ENCODE measurements at regions not wholly inside any gene's neighbourhood (a gene's known extent, or its start where the extent isn't known, plus 50 kb on each side); places are given as distances from the start of the nearest gene placed in this dataset.

GRCh38 chr1:22256213-22256512 lies 113.3 kb upstream of the WNT4 start:
- in situ Hi-C loops (cut with HindIII; ENCODE audit: low pct_unique_long_range_greater_than_20kb, low sequenced_read_pairs) = no loop called here
- DNase-seq (ENCODE audit: low read depth) = no peak

GRCh38 chr1:22257290-22258275 lies 114.7 kb upstream of the WNT4 start:
- no peak for DNase-seq (ENCODE audit: low read depth)
- in situ Hi-C loops (cut with HindIII; ENCODE audit: low pct_unique_long_range_greater_than_20kb, low sequenced_read_pairs) = no loop called here

GRCh38 chr1:22258698-22259097 lies 115.8 kb upstream of the WNT4 start:
- DNase-seq (ENCODE audit: low read depth) = no peak
- in situ Hi-C loops (cut with HindIII; ENCODE audit: low pct_unique_long_range_greater_than_20kb, low sequenced_read_pairs) = no loop called here

- DNase-seq (ENCODE audit: low read depth) = no peak
- in situ Hi-C loops (cut with HindIII; ENCODE audit: low pct_unique_long_range_greater_than_20kb, low sequenced_read_pairs) = no loop called here
These were observed 116.8 kb upstream of the WNT4 start for GRCh38 chr1:22259551-22260282.

- in situ Hi-C loops (cut with HindIII; ENCODE audit: low pct_unique_long_range_greater_than_20kb, low sequenced_read_pairs) = no loop called here
- no peak for DNase-seq (ENCODE audit: low read depth)
These were observed 118.0 kb upstream of the WNT4 start for GRCh38 chr1:22260860-22261432.

GRCh38 chr1:22261580-22261979 lies 118.7 kb upstream of the WNT4 start:
- no peak for DNase-seq (ENCODE audit: low read depth)
- in situ Hi-C loops (cut with HindIII; ENCODE audit: low pct_unique_long_range_greater_than_20kb, low sequenced_read_pairs) = no loop called here

- no peak for DNase-seq (ENCODE audit: low read depth)
- in situ Hi-C loops (cut with HindIII; ENCODE audit: low pct_unique_long_range_greater_than_20kb, low sequenced_read_pairs) = no loop called here
These were observed 119.7 kb upstream of the WNT4 start for GRCh38 chr1:22262583-22262982.

GRCh38 chr1:22263359-22263758 lies 120.5 kb upstream of the WNT4 start:
- no peak for DNase-seq (ENCODE audit: low read depth)
- in situ Hi-C loops (cut with HindIII; ENCODE audit: low pct_unique_long_range_greater_than_20kb, low sequenced_read_pairs) = no loop called here

- in situ Hi-C loops (cut with HindIII; ENCODE audit: low pct_unique_long_range_greater_than_20kb, low sequenced_read_pairs) = no loop called here
- DNase-seq (ENCODE audit: low read depth) = no peak
These were observed 121.8 kb upstream of the WNT4 start for GRCh38 chr1:22264464-22265341.

GRCh38 chr1:22266141-22266540 lies 123.2 kb upstream of the WNT4 start:
- in situ Hi-C loops (cut with HindIII; ENCODE audit: low pct_unique_long_range_greater_than_20kb, low sequenced_read_pairs) = no loop called here
- no peak for DNase-seq (ENCODE audit: low read depth)

GRCh38 chr1:22267413-22268175 lies 124.7 kb upstream of the WNT4 start:
- in situ Hi-C loops (cut with HindIII; ENCODE audit: low pct_unique_long_range_greater_than_20kb, low sequenced_read_pairs) = no loop called here
- DNase-seq (ENCODE audit: low read depth) = no peak

- in situ Hi-C loops (cut with HindIII; ENCODE audit: low pct_unique_long_range_greater_than_20kb, low sequenced_read_pairs) = no loop called here
These were observed 125.4 kb upstream of the WNT4 start for GRCh38 chr1:22268327-22268726.

GRCh38 chr1:22271847-22272801 lies 129.2 kb upstream of the WNT4 start:
- in situ Hi-C loops (cut with HindIII; ENCODE audit: low pct_unique_long_range_greater_than_20kb, low sequenced_read_pairs) = no loop called here
- DNase-seq (ENCODE audit: low read depth) = no peak

More at GRCh38 chr1:22268327-22268726, 125.4 kb upstream of the WNT4 start:
- DNase-seq (ENCODE audit: low read depth) = no peak

GRCh38 chr1:22273686-22274681 lies 131.1 kb upstream of the WNT4 start:
- in situ Hi-C loops (cut with HindIII; ENCODE audit: low pct_unique_long_range_greater_than_20kb, low sequenced_read_pairs) = no loop called here
- DNase-seq (ENCODE audit: low read depth) = no peak

GRCh38 chr1:22275167-22275566 lies 132.3 kb upstream of the WNT4 start:
- DNase-seq (ENCODE audit: low read depth) = no peak
- in situ Hi-C loops (cut with HindIII; ENCODE audit: low pct_unique_long_range_greater_than_20kb, low sequenced_read_pairs) = no loop called here
